ENCODE measurements at regions not wholly inside any gene's neighbourhood (a gene's known extent, or its start where the extent isn't known, plus 50 kb on each side); places are given as distances from the start of the nearest gene placed in this dataset.

GRCh38 chr10:28897617-28898464 is 220.5 kb downstream of the BAMBI start:
- TF ChIP-seq CREB1 (CRISPR knock-in tag; IDR thresholded peaks at IDR 0.05; ENCODE audit: low read depth) = no peak
- TF ChIP-seq CTCF (conservative IDR thresholded peaks at IDR 0.05; ENCODE audit: low read depth in 2 of 2) = no peak
- no peak for TF ChIP-seq EZH2 (IDR thresholded peaks at IDR 0.05; ENCODE audit: low read depth, unreplicated experiment)
- no peak for TF ChIP-seq POLR2AphosphoS5 (IDR thresholded peaks at IDR 0.05; ENCODE audit: low read depth)
- no peak for TF ChIP-seq ZNF331 (CRISPR knock-in tag; IDR thresholded peaks at IDR 0.05; ENCODE audit: low read depth)
- TF ChIP-seq NANOG (IDR thresholded peaks at IDR 0.05; ENCODE audit: borderline replicate concordance) = no peak
- TF ChIP-seq JUNB (IDR thresholded peaks at IDR 0.05; ENCODE audit: unreplicated experiment) = no peak
- no peak for TF ChIP-seq ZNF462 (CRISPR knock-in tag; IDR thresholded peaks at IDR 0.05)
- TF ChIP-seq EZH2phosphoT487 (IDR thresholded peaks at IDR 0.05; ENCODE audit: unreplicated experiment) = no peak
- TF ChIP-seq, protein P1, sequence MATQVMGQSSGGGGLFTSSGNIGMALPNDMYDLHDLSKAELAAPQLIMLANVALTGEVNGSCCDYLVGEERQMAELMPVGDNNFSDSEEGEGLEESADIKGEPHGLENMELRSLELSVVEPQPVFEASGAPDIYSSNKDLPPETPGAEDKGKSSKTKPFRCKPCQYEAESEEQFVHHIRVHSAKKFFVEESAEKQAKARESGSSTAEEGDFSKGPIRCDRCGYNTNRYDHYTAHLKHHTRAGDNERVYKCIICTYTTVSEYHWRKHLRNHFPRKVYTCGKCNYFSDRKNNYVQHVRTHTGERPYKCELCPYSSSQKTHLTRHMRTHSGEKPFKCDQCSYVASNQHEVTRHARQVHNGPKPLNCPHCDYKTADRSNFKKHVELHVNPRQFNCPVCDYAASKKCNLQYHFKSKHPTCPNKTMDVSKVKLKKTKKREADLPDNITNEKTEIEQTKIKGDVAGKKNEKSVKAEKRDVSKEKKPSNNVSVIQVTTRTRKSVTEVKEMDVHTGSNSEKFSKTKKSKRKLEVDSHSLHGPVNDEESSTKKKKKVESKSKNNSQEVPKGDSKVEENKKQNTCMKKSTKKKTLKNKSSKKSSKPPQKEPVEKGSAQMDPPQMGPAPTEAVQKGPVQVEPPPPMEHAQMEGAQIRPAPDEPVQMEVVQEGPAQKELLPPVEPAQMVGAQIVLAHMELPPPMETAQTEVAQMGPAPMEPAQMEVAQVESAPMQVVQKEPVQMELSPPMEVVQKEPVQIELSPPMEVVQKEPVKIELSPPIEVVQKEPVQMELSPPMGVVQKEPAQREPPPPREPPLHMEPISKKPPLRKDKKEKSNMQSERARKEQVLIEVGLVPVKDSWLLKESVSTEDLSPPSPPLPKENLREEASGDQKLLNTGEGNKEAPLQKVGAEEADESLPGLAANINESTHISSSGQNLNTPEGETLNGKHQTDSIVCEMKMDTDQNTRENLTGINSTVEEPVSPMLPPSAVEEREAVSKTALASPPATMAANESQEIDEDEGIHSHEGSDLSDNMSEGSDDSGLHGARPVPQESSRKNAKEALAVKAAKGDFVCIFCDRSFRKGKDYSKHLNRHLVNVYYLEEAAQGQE (IDR thresholded peaks at IDR 0.05; ENCODE audit: unreplicated experiment) = no peak
- no peak for TF ChIP-seq ETS1 (IDR thresholded peaks at IDR 0.05)
- no peak for TF ChIP-seq ZNF114 (CRISPR knock-in tag; IDR thresholded peaks at IDR 0.05)

All from GM23338 (cell line).